IMR-90 (cell line): ENCODE measurements at regions not wholly inside any gene's neighbourhood (a gene's known extent, or its start where the extent isn't known, plus 50 kb on each side); places are given as distances from the start of the nearest gene placed in this dataset.

Experiments
- BHLHE40 ChIP-seq: fragments of 150-350 bp; IDR thresholded peaks from 2 replicates; pipeline ENCODE4 v1.6.1; 2016; ENCODE audit warnings: mild to moderate bottlenecking, low read depth, low read length
- CEBPB ChIP-seq: IDR thresholded peaks from 2 replicates; pipeline ENCODE4 v1.6.1; 2012; ENCODE audit warnings: low read depth, low read length, improper control_type of control experiment
- MXI1 ChIP-seq: IDR thresholded peaks from 2 replicates; pipeline ENCODE4 v1.6.1; 2012; ENCODE audit warnings: low read depth, mild to moderate bottlenecking, low read length, moderate library complexity, borderline replicate concordance
- POLR2A ChIP-seq: IDR thresholded peaks from 2 replicates; pipeline ENCODE4 v1.6.1; 2012; ENCODE audit warnings: mild to moderate bottlenecking, low read depth, low read length
- RAD21 ChIP-seq: IDR thresholded peaks from 2 replicates; pipeline ENCODE4 v1.6.1; 2012; ENCODE audit warnings: low read length, improper control_type of control experiment
- RCOR1 ChIP-seq: IDR thresholded peaks from 2 replicates; pipeline ENCODE4 v1.6.1; 2012; ENCODE audit warnings: mild to moderate bottlenecking, low read length, improper control_type of control experiment; ENCODE audit not compliant: insufficient replicate concordance
- RFX5 ChIP-seq: IDR thresholded peaks from 2 replicates; pipeline ENCODE4 v1.8.0; 2012; ENCODE audit warnings: low read depth, mild to moderate bottlenecking, low read length, moderate library complexity
- SMC3 ChIP-seq: fragments of 150-350 bp; IDR thresholded peaks from 2 replicates; pipeline ENCODE4 v1.6.1; 2016; ENCODE audit warnings: low read depth, mild to moderate bottlenecking, antibody characterized with exemption, low read length, moderate library complexity
- TF ChIP-seq, protein P1 (sequence below): conservative IDR thresholded peaks from 2 replicates; pipeline ENCODE4 v1.5.1; 2012; ENCODE audit warnings: mild to moderate bottlenecking, low read depth, low read length, improper control_type of control experiment
- TF ChIP-seq, protein P2 (sequence below): fragments of 150-350 bp; IDR thresholded peaks from 2 replicates; pipeline ENCODE4 v1.6.1; 2016; ENCODE audit warnings: low read depth, mild to moderate bottlenecking, low read length, moderate library complexity, borderline replicate concordance

DNA sequence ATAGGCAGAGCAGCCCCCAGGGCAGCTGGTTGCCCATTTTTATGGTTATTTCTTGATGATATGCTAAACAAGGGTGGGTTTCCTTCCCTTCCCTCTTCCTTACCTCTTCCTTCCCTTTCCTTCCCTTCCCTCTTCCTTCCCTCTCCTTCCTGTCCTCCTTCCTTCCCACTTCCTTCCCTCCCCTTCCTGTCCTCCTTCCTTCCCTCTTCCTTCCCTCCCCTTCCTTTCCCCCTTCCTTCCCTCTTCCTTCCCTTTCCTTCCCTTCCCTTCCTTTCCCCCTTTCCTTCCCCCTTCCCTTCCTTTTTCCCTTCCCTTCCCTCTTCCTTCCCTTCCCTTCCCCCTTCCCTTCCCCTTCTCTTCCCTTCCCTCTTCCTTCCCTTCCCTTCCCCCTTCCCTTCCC, 87.7 kb downstream of the MAP1LC3B2 start:
- TF ChIP-seq, protein P1, sequence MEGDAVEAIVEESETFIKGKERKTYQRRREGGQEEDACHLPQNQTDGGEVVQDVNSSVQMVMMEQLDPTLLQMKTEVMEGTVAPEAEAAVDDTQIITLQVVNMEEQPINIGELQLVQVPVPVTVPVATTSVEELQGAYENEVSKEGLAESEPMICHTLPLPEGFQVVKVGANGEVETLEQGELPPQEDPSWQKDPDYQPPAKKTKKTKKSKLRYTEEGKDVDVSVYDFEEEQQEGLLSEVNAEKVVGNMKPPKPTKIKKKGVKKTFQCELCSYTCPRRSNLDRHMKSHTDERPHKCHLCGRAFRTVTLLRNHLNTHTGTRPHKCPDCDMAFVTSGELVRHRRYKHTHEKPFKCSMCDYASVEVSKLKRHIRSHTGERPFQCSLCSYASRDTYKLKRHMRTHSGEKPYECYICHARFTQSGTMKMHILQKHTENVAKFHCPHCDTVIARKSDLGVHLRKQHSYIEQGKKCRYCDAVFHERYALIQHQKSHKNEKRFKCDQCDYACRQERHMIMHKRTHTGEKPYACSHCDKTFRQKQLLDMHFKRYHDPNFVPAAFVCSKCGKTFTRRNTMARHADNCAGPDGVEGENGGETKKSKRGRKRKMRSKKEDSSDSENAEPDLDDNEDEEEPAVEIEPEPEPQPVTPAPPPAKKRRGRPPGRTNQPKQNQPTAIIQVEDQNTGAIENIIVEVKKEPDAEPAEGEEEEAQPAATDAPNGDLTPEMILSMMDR = no peak
- TF ChIP-seq RFX5 = no peak
- no peak for TF ChIP-seq MXI1
- TF ChIP-seq POLR2A = no peak
- no peak for TF ChIP-seq RAD21
- TF ChIP-seq SMC3 = no peak
- TF ChIP-seq CEBPB = no peak
- no peak for TF ChIP-seq RCOR1
- TF ChIP-seq BHLHE40 = no peak
- TF ChIP-seq, protein P2, sequence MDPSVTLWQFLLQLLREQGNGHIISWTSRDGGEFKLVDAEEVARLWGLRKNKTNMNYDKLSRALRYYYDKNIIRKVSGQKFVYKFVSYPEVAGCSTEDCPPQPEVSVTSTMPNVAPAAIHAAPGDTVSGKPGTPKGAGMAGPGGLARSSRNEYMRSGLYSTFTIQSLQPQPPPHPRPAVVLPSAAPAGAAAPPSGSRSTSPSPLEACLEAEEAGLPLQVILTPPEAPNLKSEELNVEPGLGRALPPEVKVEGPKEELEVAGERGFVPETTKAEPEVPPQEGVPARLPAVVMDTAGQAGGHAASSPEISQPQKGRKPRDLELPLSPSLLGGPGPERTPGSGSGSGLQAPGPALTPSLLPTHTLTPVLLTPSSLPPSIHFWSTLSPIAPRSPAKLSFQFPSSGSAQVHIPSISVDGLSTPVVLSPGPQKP = no peak
